Activated CD8-positive, alpha-beta memory T cell treated with anti-CD3 and anti-CD28 coated beads, Interleukin-2, amount 10 ng/mL, durations not matched to agents 7 days and 5 days (primary cell): ENCODE measurements at regions not wholly inside any gene's neighbourhood (a gene's known extent, or its start where the extent isn't known, plus 50 kb on each side); places are given as distances from the start of the nearest gene placed in this dataset.

Experiments
- ATAC-seq: fragments of 150-1000 bp; cut with Tn5 transposase; one replicate; pipeline ENCODE4 v1.10.0; 2021; ENCODE audit warnings: moderate library complexity
- CTCF ChIA-PET: fragments of 350-600 bp; sonication (Branson Sonifier 250); formaldehyde crosslinking; loops from one replicate; lab custom pipeline; 2021; ENCODE audit warnings: antibody characterized with exemption; lab: Charles Lee
- DNase-seq: peaks from one replicate; pipeline ENCODE4 v3.0.0-alpha.2; 2020
- H3K27ac Mint-ChIP-seq: one replicate; pipeline ENCODE4 v1.8.0; 2021; ENCODE audit warnings: mild to moderate bottlenecking, mixed read lengths
- H3K27me3 Mint-ChIP-seq: one replicate; pipeline ENCODE4 v1.8.0; 2021; ENCODE audit warnings: mixed read lengths
- H3K36me3 Mint-ChIP-seq: one replicate; pipeline ENCODE4 v1.8.0; 2021; ENCODE audit warnings: mild to moderate bottlenecking, mixed read lengths
- H3K4me1 Mint-ChIP-seq: one replicate; pipeline ENCODE4 v1.8.0; 2021; ENCODE audit warnings: mixed read lengths
- H3K4me3 Mint-ChIP-seq: one replicate; pipeline ENCODE4 v1.8.0; 2021; ENCODE audit warnings: mild to moderate bottlenecking, moderate library complexity, mixed read lengths
- H3K9me3 Mint-ChIP-seq: one replicate; pipeline ENCODE4 v1.8.0; 2022; ENCODE audit warnings: low read depth, mixed read lengths

GRCh38 chr2:7707723-7708122 lies 790.5 kb downstream of the RNF144A start:
- Mint-ChIP-seq H3K4me3 (no peak overlapping the region), H3K27ac (no peak overlapping the region), H3K9me3 (no peaks in the 10 kb centered on the region), H3K27me3 (no peaks in the 10 kb centered on the region), H3K36me3 (peaks cover 12% of the 10 kb centered on the region), H3K4me1 (peaks cover 10% of the 10 kb centered on the region)
- ATAC-seq = no peak
- CTCF ChIA-PET = interaction anchor here (0.8 kb wide), 1 partner anchor 35 kb away, joined by 3 read pairs; no protein-coding TSS in a partner anchor
- no peak for DNase-seq

- Mint-ChIP-seq H3K4me3 (no peak overlapping the region), H3K27ac (no peak overlapping the region), H3K4me1 (peaks cover 6% of the 10 kb centered on the region), H3K27me3 (no peaks in the 10 kb centered on the region), H3K36me3 (peaks cover 19% of the 10 kb centered on the region), H3K9me3 (no peaks in the 10 kb centered on the region)
- CTCF ChIA-PET = interaction anchor here (0.8 to 2.6 kb wide), 3 partner anchors 13 to 39 kb away, joined by 3 to 7 read pairs (median 5); no protein-coding TSS in a partner anchor
- ATAC-seq = no peak
- DNase-seq = no peak
Measured at GRCh38 chr2:7709907-7710306, 792.7 kb downstream of the RNF144A start.

GRCh38 chr2:7711167-7711566 lies 794.0 kb downstream of the RNF144A start:
- DNase-seq (no peak), ATAC-seq (no peak)
- Mint-ChIP-seq H3K36me3 (peaks cover 17% of the 10 kb centered on the region), H3K4me3 (no peak overlapping the region), H3K27ac (no peak overlapping the region), H3K27me3 (no peaks in the 10 kb centered on the region), H3K4me1 (peaks cover 6% of the 10 kb centered on the region), H3K9me3 (no peaks in the 10 kb centered on the region)
- CTCF ChIA-PET = interaction anchor here (1.6 to 2.6 kb wide), 2 partner anchors 11 to 14 kb away, joined by 5 to 7 read pairs; no protein-coding TSS in a partner anchor

GRCh38 chr2:7719876-7720275 lies 802.7 kb downstream of the RNF144A start:
- Mint-ChIP-seq H3K27me3 (no peaks in the 10 kb centered on the region), H3K27ac (peak overlapping the region; percentile 65), H3K36me3 (peaks cover 22% of the 10 kb centered on the region), H3K9me3 (peaks cover 3% of the 10 kb centered on the region), H3K4me1 (peaks cover 54% of the 10 kb centered on the region), H3K4me3 (peak overlapping the region; percentile 66)
- DNase-seq = no peak
- no peak for ATAC-seq
- CTCF ChIA-PET = interaction anchor here (1.2 to 2.4 kb wide), 2 partner anchors 25 to 204 kb away, joined by 3 to 7 read pairs; no protein-coding TSS in a partner anchor

GRCh38 chr2:7721413-7721995 lies 804.3 kb downstream of the RNF144A start:
- DNase-seq = no peak
- peaks cover 31% of the 10 kb centered on the region for H3K36me3 Mint-ChIP-seq
- CTCF ChIA-PET = interaction anchor here (0.7 to 2.5 kb wide), 2 partner anchors 12 to 959 kb away, joined by 3 to 7 read pairs; no protein-coding TSS in a partner anchor
- no peak for ATAC-seq
- H3K27ac Mint-ChIP-seq = peak overlapping the region; percentile 97
- H3K4me1 Mint-ChIP-seq = peaks cover 59% of the 10 kb centered on the region
- peaks cover 3% of the 10 kb centered on the region for H3K9me3 Mint-ChIP-seq
- H3K27me3 Mint-ChIP-seq = no peaks in the 10 kb centered on the region
- peak overlapping the region; percentile 90 for H3K4me3 Mint-ChIP-seq

- DNase-seq (peak; percentile 63), ATAC-seq (no peak)
- H3K9me3 Mint-ChIP-seq = peaks cover 3% of the 10 kb centered on the region
- CTCF ChIA-PET = interaction anchor here (0.7 to 2.5 kb wide), 2 partner anchors 12 to 958 kb away, joined by 3 to 7 read pairs; no protein-coding TSS in a partner anchor
- no peaks in the 10 kb centered on the region for H3K27me3 Mint-ChIP-seq
- H3K4me3 Mint-ChIP-seq = peak overlapping the region; percentile 90
- H3K36me3 Mint-ChIP-seq = peaks cover 39% of the 10 kb centered on the region
- H3K4me1 Mint-ChIP-seq = peaks cover 59% of the 10 kb centered on the region
- peak overlapping the region; percentile 97 for H3K27ac Mint-ChIP-seq
Measured at GRCh38 chr2:7722212-7722910, 805.1 kb downstream of the RNF144A start.

- no peaks in the 10 kb centered on the region for H3K27me3 Mint-ChIP-seq
- CTCF ChIA-PET = interaction anchor here (0.9 to 5.2 kb wide), 10 partner anchors 13 to 956 kb away, joined by 3 to 31 read pairs (median 6); no protein-coding TSS in a partner anchor
- H3K9me3 Mint-ChIP-seq = no peaks in the 10 kb centered on the region
- ATAC-seq (no peak), DNase-seq (no peak)
- peak overlapping the region; percentile 97 for H3K27ac Mint-ChIP-seq
- peaks cover 56% of the 10 kb centered on the region for H3K4me1 Mint-ChIP-seq
- H3K36me3 Mint-ChIP-seq = peaks cover 55% of the 10 kb centered on the region
- peak overlapping the region; percentile 90 for H3K4me3 Mint-ChIP-seq
Measured at GRCh38 chr2:7724336-7724735, 807.1 kb downstream of the RNF144A start.

GRCh38 chr2:7725171-7725849 lies 808.1 kb downstream of the RNF144A start:
- DNase-seq (peak; percentile 84), ATAC-seq (peak; percentile 73)
- Mint-ChIP-seq H3K27me3 (no peaks in the 10 kb centered on the region), H3K36me3 (peaks cover 58% of the 10 kb centered on the region), H3K4me3 (peak overlapping the region; percentile 90), H3K9me3 (no peaks in the 10 kb centered on the region), H3K4me1 (peaks cover 51% of the 10 kb centered on the region), H3K27ac (peak overlapping the region; percentile 97)
- CTCF ChIA-PET = interaction anchor here (0.8 to 5.2 kb wide), 17 partner anchors 14 to 957 kb away, joined by 3 to 31 read pairs (median 6); partner anchors contain the start of gene ID2

GRCh38 chr2:7725850-7726242 lies 808.6 kb downstream of the RNF144A start:
- CTCF ChIA-PET = interaction anchor here (1.0 to 5.2 kb wide), 12 partner anchors 14 to 957 kb away, joined by 3 to 31 read pairs (median 6); partner anchors contain the start of gene ID2
- no peak for ATAC-seq
- peaks cover 51% of the 10 kb centered on the region for H3K4me1 Mint-ChIP-seq

GRCh38 chr2:7726989-7727388 lies 809.8 kb downstream of the RNF144A start:
- peaks cover 3% of the 10 kb centered on the region for H3K9me3 Mint-ChIP-seq
- peaks cover 50% of the 10 kb centered on the region for H3K4me1 Mint-ChIP-seq
- DNase-seq (peak; percentile 64), ATAC-seq (peak; percentile 6)
- peak overlapping the region; percentile 90 for H3K4me3 Mint-ChIP-seq
- no peaks in the 10 kb centered on the region for H3K27me3 Mint-ChIP-seq
- peaks cover 67% of the 10 kb centered on the region for H3K36me3 Mint-ChIP-seq
- H3K27ac Mint-ChIP-seq = peak overlapping the region; percentile 97
- CTCF ChIA-PET = interaction anchor here (0.7 to 5.2 kb wide), 13 partner anchors 31 to 958 kb away, joined by 3 to 31 read pairs (median 4); partner anchors contain the start of gene ID2

More at GRCh38 chr2:7725850-7726242, 808.6 kb downstream of the RNF144A start:
- Mint-ChIP-seq H3K27me3 (no peaks in the 10 kb centered on the region), H3K27ac (peak overlapping the region; percentile 97), H3K4me3 (peak overlapping the region; percentile 90), H3K36me3 (peaks cover 63% of the 10 kb centered on the region), H3K9me3 (no peaks in the 10 kb centered on the region)
- no peak for DNase-seq

- peaks cover 44% of the 10 kb centered on the region for H3K4me1 Mint-ChIP-seq
- peaks cover 78% of the 10 kb centered on the region for H3K36me3 Mint-ChIP-seq
- H3K4me3 Mint-ChIP-seq = peak overlapping the region; percentile 90
- H3K27me3 Mint-ChIP-seq = no peaks in the 10 kb centered on the region
- DNase-seq (peak; percentile 58), ATAC-seq (no peak)
- peak overlapping the region; percentile 97 for H3K27ac Mint-ChIP-seq
- H3K9me3 Mint-ChIP-seq = peaks cover 9% of the 10 kb centered on the region
- CTCF ChIA-PET = interaction anchor here (1.0 to 5.2 kb wide), 4 partner anchors 36 to 956 kb away, joined by 3 to 27 read pairs (median 4); no protein-coding TSS in a partner anchor
Measured at GRCh38 chr2:7728388-7728787, 811.2 kb downstream of the RNF144A start.

- Mint-ChIP-seq H3K9me3 (peaks cover 16% of the 10 kb centered on the region), H3K27ac (peak overlapping the region; percentile 97), H3K4me1 (peaks cover 34% of the 10 kb centered on the region), H3K36me3 (peaks cover 93% of the 10 kb centered on the region), H3K4me3 (peak overlapping the region; percentile 90), H3K27me3 (no peaks in the 10 kb centered on the region)
- ATAC-seq = peak; percentile 36
- DNase-seq = peak; percentile 69
- CTCF ChIA-PET = interaction anchor here (0.7 to 1.5 kb wide), 8 partner anchors 9 to 607 kb away, joined by 3 to 4 read pairs (median 3); no protein-coding TSS in a partner anchor
Measured at GRCh38 chr2:7730449-7730848, 813.2 kb downstream of the RNF144A start.
